Astrocyte of the spinal cord (primary cell): ENCODE measurements at regions not wholly inside any gene's neighbourhood (a gene's known extent, or its start where the extent isn't known, plus 50 kb on each side); places are given as distances from the start of the nearest gene placed in this dataset.

Experiments
- DNase-seq: peaks from one replicate; pipeline ENCODE4 v3.0.0; 2011; ENCODE audit warnings: low read depth, low spot score
- H3K4me3 ChIP-seq: 2 replicates; pipeline ENCODE4 v1.5.1; 2011; ENCODE audit warnings: low read depth, mild to moderate bottlenecking, low read length, moderate library complexity
- CTCF ChIP-seq: IDR thresholded peaks from 2 replicates; pipeline ENCODE4 v1.5.1; 2012; ENCODE audit warnings: low read depth, mild to moderate bottlenecking, low read length, inconsistent platforms
- in situ Hi-C: cut with HindIII; loops from 2 replicates; pipeline ENCODE4 v1.10.0; 2017; ENCODE audit warnings: low sequenced_read_pairs

DNA sequence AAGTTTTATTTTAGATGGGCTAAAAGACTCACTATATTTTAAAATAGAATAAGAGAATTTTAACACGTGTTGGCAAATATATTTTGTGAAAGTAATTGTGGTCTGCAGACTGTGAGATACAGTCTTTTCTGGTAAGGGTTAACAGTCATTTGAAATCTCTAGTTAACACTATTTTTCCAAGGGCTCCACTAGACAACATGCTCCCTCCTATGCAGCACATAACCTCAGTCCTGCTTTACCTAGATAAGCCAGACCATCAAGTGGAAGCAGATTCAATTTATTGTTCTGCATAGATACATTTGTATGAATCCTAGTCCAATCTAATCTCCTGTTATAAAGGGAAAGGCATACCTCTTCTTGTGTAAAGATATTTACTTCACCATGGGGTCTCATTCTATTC lies 133.2 kb upstream of the CT83 start:
- H3K4me3 ChIP-seq: no peak overlapping the region
- no peak for DNase-seq
- no peak for TF ChIP-seq CTCF
- in situ Hi-C loops: no loop called here
